HepG2 (cell line): ENCODE measurements at regions not wholly inside any gene's neighbourhood (a gene's known extent, or its start where the extent isn't known, plus 50 kb on each side); places are given as distances from the start of the nearest gene placed in this dataset.

ENCODE experiments used
- ATAC-seq: fragments of 200-7000 bp; cut with Tn5 transposase; 3 replicates; pipeline ENCODE4 v1.9.1; 2020; ENCODE audit warnings: mild to moderate bottlenecking, moderate library complexity
- BruUV-seq: library from RNA; stranded (reverse); fragments of 400-500 nt; replicated peaks from 2 replicates; lab custom pipeline; 2021; lab: Mats Ljungman, UMichigan
- CTCF ChIA-PET: fragments of 300-600 bp; formaldehyde crosslinking; extraction: SDS; loops from one replicate; lab custom pipeline; 2021; ENCODE audit warnings: low total read pairs, inconsistent platforms, low intra/inter-chr PET ratio; lab: Yijun Ruan, JAX
- POLR2A ChIA-PET: fragments of 350-600 bp; sonication (Branson Sonifier 250); formaldehyde crosslinking; loops from one replicate; lab custom pipeline; 2020; ENCODE audit warnings: antibody characterized with exemption, inconsistent platforms; lab: Yijun Ruan, JAX
- DNase-seq: peaks from one replicate; pipeline ENCODE4 v3.0.0-alpha.2; 2015; ENCODE audit warnings: low spot score
- FAIRE-seq: peaks from 3 replicates; lab custom pipeline; 2011; peaks lifted over from hg19 to GRCh38; lab: Jason Lieb, UNC
- H2AFZ ChIP-seq: one replicate; pipeline ENCODE4 v1.6.1; 2011; ENCODE audit warnings: low read length, inconsistent platforms
- H3K27ac ChIP-seq: fragments of 300-600 bp; 3 replicates; pipeline ENCODE4 v1.8.0; 2011; ENCODE audit warnings: mixed run types, mild to moderate bottlenecking, mixed read lengths, low read length, inconsistent platforms; ENCODE audit not compliant: insufficient read depth; ENCODE audit errors: extremely low read length
- H3K27me3 ChIP-seq, 2 experiments: fragments of 200-600 bp in 1 of 2; 2 replicates in 1 of 2; 3 replicates in 1 of 2; pipeline versions ENCODE4 v1.6.0 to v1.8.0; 2011; ENCODE audit warnings: low read length in 2 of 2, mild to moderate bottlenecking in 2 of 2, moderate library complexity in 2 of 2, inconsistent platforms in 1 of 2; ENCODE audit not compliant: insufficient read depth in 2 of 2, control insufficient read depth in 1 of 2
- H3K36me3 ChIP-seq, 2 experiments: fragments of 200-600 bp in 1 of 2; replicated peaks in 1 of 2; 2 replicates in 1 of 2; 3 replicates in 1 of 2; pipeline versions ENCODE4 v1.5.1 to v1.8.0; 2011; ENCODE audit warnings: low read length in 2 of 2, inconsistent platforms in 1 of 2; ENCODE audit not compliant: insufficient read depth in 2 of 2, control insufficient read depth in 1 of 2
- H3K4me1 ChIP-seq: 2 replicates; pipeline ENCODE4 v1.5.1; 2012; ENCODE audit warnings: low read length, inconsistent platforms; ENCODE audit not compliant: insufficient read depth
- H3K4me2 ChIP-seq: 2 replicates; pipeline ENCODE4 v1.6.0; 2011; ENCODE audit warnings: low read depth, low read length, inconsistent platforms
- H3K4me3 ChIP-seq, 3 experiments: fragments of 200-600 bp in 1 of 3; sonication (generic), shearing (Covaris generic) in 1 of 3; replicated peaks in 1 of 3; 2 replicates each; pipeline ENCODE4 v1.5.1; 2011 to 2016; ENCODE audit warnings: low read length in 3 of 3, inconsistent platforms in 2 of 3, low read depth in 2 of 3, mild to moderate bottlenecking in 2 of 3, control low read depth in 1 of 3, mixed read lengths in 1 of 3; ENCODE audit not compliant: insufficient read depth in 1 of 3
- H3K79me2 ChIP-seq: one replicate; pipeline ENCODE4 v1.6.1; 2011; ENCODE audit warnings: low read length, inconsistent platforms; ENCODE audit not compliant: insufficient read depth
- H3K9ac ChIP-seq: 2 replicates; pipeline ENCODE4 v1.6.0; 2011; ENCODE audit warnings: mild to moderate bottlenecking, low read depth, low read length, inconsistent platforms; ENCODE audit not compliant: insufficient read depth
- H3K9me3 ChIP-seq: 2 replicates; pipeline ENCODE4 v1.5.1; 2012; ENCODE audit warnings: mild to moderate bottlenecking, low read length
- H4K20me1 ChIP-seq: 2 replicates; pipeline ENCODE4 v1.6.0; 2011; ENCODE audit warnings: inconsistent platforms, mild to moderate bottlenecking, low read length, moderate library complexity; ENCODE audit not compliant: insufficient read depth
- EED ChIP-seq: sonication (generic); formaldehyde crosslinking; IDR thresholded peaks from 2 replicates; pipeline ENCODE4 v1.5.0; 2020; ENCODE audit warnings: mild to moderate bottlenecking, missing genetic modification reagents
- ERF ChIP-seq: IDR thresholded peaks from 2 replicates; pipeline ENCODE4 v1.6.1; 2018; ENCODE audit warnings: missing biosample characterization, missing genetic modification reagents
- FOXJ3 ChIP-seq: sonication (generic); formaldehyde crosslinking; IDR thresholded peaks from 2 replicates; pipeline ENCODE4 v1.4.0; 2020; ENCODE audit warnings: missing genetic modification reagents, mild to moderate bottlenecking, borderline replicate concordance
- HNRNPLL ChIP-seq: fragments of 200-400 bp; formaldehyde crosslinking; IDR thresholded peaks from 2 replicates; pipeline ENCODE4 v1.6.1; 2017; ENCODE audit warnings: mild to moderate bottlenecking, low read depth, low read length; ENCODE audit not compliant: poor library complexity, severe bottlenecking
- KAT8 ChIP-seq: IDR thresholded peaks from 2 replicates; pipeline ENCODE4 v1.6.1; 2016; ENCODE audit warnings: missing genetic modification reagents, missing compliant biosample characterization
- NONO ChIP-seq, 2 experiments: fragments of 450-650 bp in 1 of 2; sonication (generic) in 1 of 2; formaldehyde crosslinking in 1 of 2; IDR thresholded peaks in 1 of 2; conservative IDR thresholded peaks in 1 of 2; 2 replicates each; pipeline versions ENCODE4 v1.6.1 to v1.8.0; 2017 to 2022; ENCODE audit warnings: mild to moderate bottlenecking in 1 of 2, missing genetic modification reagents in 1 of 2, moderate library complexity in 1 of 2
- SIN3B ChIP-seq: fragments of 150-350 bp; IDR thresholded peaks from 2 replicates; pipeline ENCODE4 v1.6.1; 2014; ENCODE audit warnings: low read length
- TCF7 ChIP-seq: sonication (generic); IDR thresholded peaks from 2 replicates; pipeline ENCODE4 v1.6.1; 2016; ENCODE audit warnings: antibody characterized with exemption, low read depth
- ZNF34 ChIP-seq: sonication (generic); formaldehyde crosslinking; IDR thresholded peaks from 2 replicates; pipeline ENCODE4 v1.4.0; 2020; ENCODE audit warnings: mild to moderate bottlenecking, missing genetic modification reagents, borderline replicate concordance
- ZNF629 ChIP-seq: sonication (generic); formaldehyde crosslinking; conservative IDR thresholded peaks from 2 replicates; pipeline ENCODE4 v1.5.0; 2020; ENCODE audit warnings: missing genetic modification reagents
- ZNF703 ChIP-seq: sonication (generic); formaldehyde crosslinking; IDR thresholded peaks from 2 replicates; pipeline ENCODE4 v1.5.1; 2020; ENCODE audit warnings: missing genetic modification reagents, mild to moderate bottlenecking, moderate library complexity, borderline replicate concordance
- ZZZ3 ChIP-seq: sonication (generic); formaldehyde crosslinking; IDR thresholded peaks from 2 replicates; pipeline ENCODE4 v1.4.0; 2020; ENCODE audit warnings: missing genetic modification reagents, mild to moderate bottlenecking, borderline replicate concordance
- WGBS: methylation state at CpG from one replicate; pipeline ENCODE4 v1.1.6; 2017; ENCODE audit warnings: low lambda C conversion rate; 5-methylcytosine and 5-hydroxymethylcytosine counted together
- in situ Hi-C: cut with HindIII; loops from 2 replicates; pipeline ENCODE4 v1.10.0; 2017; ENCODE audit warnings: low pct_unique_long_range_greater_than_20kb; ENCODE audit not compliant: extremely low pct_ligation_motif_present
- intact Hi-C: fragments of 100-400 bp; cut with micrococcal nuclease; formaldehyde crosslinking; loops from one replicate; pipeline ENCODE4 v1.10.0; 2022; ENCODE audit not compliant: unreplicated experiment
- TF ChIP-seq, protein P1 (sequence below): sonication (generic); formaldehyde crosslinking; IDR thresholded peaks from 2 replicates; pipeline ENCODE4 v1.5.1; 2020; ENCODE audit warnings: missing genetic modification reagents, mild to moderate bottlenecking, borderline replicate concordance
- TF ChIP-seq, protein P2 (sequence below): sonication (generic); formaldehyde crosslinking; IDR thresholded peaks from 2 replicates; pipeline ENCODE4 v1.5.0; 2020; ENCODE audit warnings: missing genetic modification reagents
- TF ChIP-seq, protein P3 (sequence below): sonication (generic); formaldehyde crosslinking; IDR thresholded peaks from 2 replicates; pipeline ENCODE4 v1.8.1; 2023; ENCODE audit warnings: missing genetic modification reagents, mild to moderate bottlenecking, borderline replicate concordance

DNA sequence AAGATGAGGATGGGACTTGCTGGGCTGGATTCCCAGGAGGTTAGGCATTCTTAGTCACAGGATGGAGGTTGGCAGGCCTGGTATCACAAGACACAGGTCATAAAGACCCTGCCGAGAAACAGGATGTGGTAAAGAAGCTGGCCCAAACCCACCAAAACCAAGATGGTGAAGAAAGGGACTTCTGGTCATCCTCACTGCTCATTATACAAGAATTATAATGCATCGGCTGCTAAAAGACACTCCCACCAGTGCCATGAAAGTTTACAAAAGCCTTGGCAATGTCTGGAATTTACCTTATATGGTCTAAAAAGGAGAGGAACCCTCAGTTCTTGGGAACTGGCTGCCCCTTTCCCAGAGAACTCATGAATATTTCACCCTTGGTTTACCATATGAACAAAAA lies 345.5 kb upstream of the POM121L12 start:
- Histone ChIP-seq H3K4me2 (no peak overlapping the region), H3K4me1 (no peaks in the 10 kb centered on the region), H4K20me1 (no peaks in the 10 kb centered on the region), H3K27me3 (no peaks in the 10 kb centered on the region), H3K9ac (no peak overlapping the region), H3K9me3 (peaks cover 36% of the 10 kb centered on the region), H3K36me3 (no peaks in the 10 kb centered on the region), H3K79me2 (no peaks in the 10 kb centered on the region), H3K27ac (no peak overlapping the region), H3K4me3 (no peak overlapping the region), H2AFZ (no peak overlapping the region)
- WGBS = 6% methylated on average over 2 of the region's 2 CpGs
- TF ChIP-seq KAT8 (CRISPR knock-in tag) (no peak), EED (CRISPR knock-in tag) (no peak), ZNF629 (no peak), ERF (CRISPR knock-in tag) (no peak), HNRNPLL (no peak), NONO (IDR thresholded peaks at IDR 0.05) (no peak), NONO (CRISPR knock-in tag; conservative IDR thresholded peaks at IDR 0.05) (no peak), ZNF703 (no peak), FOXJ3 (CRISPR knock-in tag) (no peak), TCF7 (no peak), ZZZ3 (CRISPR knock-in tag) (no peak), ZNF34 (CRISPR knock-in tag) (no peak), SIN3B (no peak)
- TF ChIP-seq, protein P1, sequence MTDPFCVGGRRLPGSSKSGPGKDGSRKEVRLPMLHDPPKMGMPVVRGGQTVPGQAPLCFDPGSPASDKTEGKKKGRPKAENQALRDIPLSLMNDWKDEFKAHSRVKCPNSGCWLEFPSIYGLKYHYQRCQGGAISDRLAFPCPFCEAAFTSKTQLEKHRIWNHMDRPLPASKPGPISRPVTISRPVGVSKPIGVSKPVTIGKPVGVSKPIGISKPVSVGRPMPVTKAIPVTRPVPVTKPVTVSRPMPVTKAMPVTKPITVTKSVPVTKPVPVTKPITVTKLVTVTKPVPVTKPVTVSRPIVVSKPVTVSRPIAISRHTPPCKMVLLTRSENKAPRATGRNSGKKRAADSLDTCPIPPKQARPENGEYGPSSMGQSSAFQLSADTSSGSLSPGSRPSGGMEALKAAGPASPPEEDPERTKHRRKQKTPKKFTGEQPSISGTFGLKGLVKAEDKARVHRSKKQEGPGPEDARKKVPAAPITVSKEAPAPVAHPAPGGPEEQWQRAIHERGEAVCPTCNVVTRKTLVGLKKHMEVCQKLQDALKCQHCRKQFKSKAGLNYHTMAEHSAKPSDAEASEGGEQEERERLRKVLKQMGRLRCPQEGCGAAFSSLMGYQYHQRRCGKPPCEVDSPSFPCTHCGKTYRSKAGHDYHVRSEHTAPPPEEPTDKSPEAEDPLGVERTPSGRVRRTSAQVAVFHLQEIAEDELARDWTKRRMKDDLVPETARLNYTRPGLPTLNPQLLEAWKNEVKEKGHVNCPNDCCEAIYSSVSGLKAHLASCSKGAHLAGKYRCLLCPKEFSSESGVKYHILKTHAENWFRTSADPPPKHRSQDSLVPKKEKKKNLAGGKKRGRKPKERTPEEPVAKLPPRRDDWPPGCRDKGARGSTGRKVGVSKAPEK = no peak
- TF ChIP-seq, protein P2, sequence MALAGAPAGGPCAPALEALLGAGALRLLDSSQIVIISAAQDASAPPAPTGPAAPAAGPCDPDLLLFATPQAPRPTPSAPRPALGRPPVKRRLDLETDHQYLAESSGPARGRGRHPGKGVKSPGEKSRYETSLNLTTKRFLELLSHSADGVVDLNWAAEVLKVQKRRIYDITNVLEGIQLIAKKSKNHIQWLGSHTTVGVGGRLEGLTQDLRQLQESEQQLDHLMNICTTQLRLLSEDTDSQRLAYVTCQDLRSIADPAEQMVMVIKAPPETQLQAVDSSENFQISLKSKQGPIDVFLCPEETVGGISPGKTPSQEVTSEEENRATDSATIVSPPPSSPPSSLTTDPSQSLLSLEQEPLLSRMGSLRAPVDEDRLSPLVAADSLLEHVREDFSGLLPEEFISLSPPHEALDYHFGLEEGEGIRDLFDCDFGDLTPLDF (CRISPR knock-in tag) = no peak
- TF ChIP-seq, protein P3, sequence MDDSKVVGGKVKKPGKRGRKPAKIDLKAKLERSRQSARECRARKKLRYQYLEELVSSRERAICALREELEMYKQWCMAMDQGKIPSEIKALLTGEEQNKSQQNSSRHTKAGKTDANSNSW (CRISPR knock-in tag) = no peak
- CTCF ChIA-PET = no interaction called here
- BruUV-seq = no TSS peak
- DNase-seq (no peak), FAIRE-seq (no peak), ATAC-seq (no peak)
- intact Hi-C loops = no loop called here
- POLR2A ChIA-PET = no interaction called here
- in situ Hi-C loops = no loop called here
